IMR-90 (cell line): ENCODE measurements at regions not wholly inside any gene's neighbourhood (a gene's known extent, or its start where the extent isn't known, plus 50 kb on each side); places are given as distances from the start of the nearest gene placed in this dataset.

Source experiments
- ATAC-seq: fragments of 200-7000 bp; cut with Tn5 transposase; 2 replicates; pipeline ENCODE4 v1.9.1; 2020; ENCODE audit warnings: low read depth, mild to moderate bottlenecking, moderate library complexity
- BruUV-seq: library from RNA; stranded (reverse); fragments of 400-500 nt; replicated peaks from 2 replicates; lab custom pipeline; 2021; lab: Mats Ljungman, UMichigan
- CTCF ChIA-PET: fragments of 300-600 bp; formaldehyde crosslinking; extraction: SDS; loops from one replicate; lab custom pipeline; 2021; ENCODE audit warnings: antibody characterized with exemption; lab: Yijun Ruan, JAX
- POLR2A ChIA-PET: fragments of 300-600 bp; sonication (Branson Sonifier 250); formaldehyde crosslinking; loops from one replicate; lab custom pipeline; 2022; ENCODE audit warnings: antibody characterized with exemption; ENCODE audit not compliant: unreplicated experiment; lab: Charles Lee
- DNase-seq: peaks from one replicate; pipeline ENCODE4 v3.0.0; 2013
- H2AFZ ChIP-seq: replicated peaks from 2 replicates; pipeline ENCODE3; 2013; ENCODE audit warnings: low read length, mild to moderate bottlenecking; ENCODE audit not compliant: poor library complexity
- H2AK5ac ChIP-seq: 2 replicates; pipeline ENCODE4 v1.6.1; 2013; ENCODE audit warnings: low read depth, low read length, inconsistent platforms
- H2AK9ac ChIP-seq: replicated peaks from 2 replicates; pipeline ENCODE3; 2013; ENCODE audit warnings: mild to moderate bottlenecking, low read depth, low read length, moderate library complexity; ENCODE audit not compliant: poor library complexity
- H2BK120ac ChIP-seq: 2 replicates; pipeline ENCODE4 v1.6.1; 2013; ENCODE audit warnings: low read depth, low read length, inconsistent platforms
- H2BK15ac ChIP-seq: 3 replicates; pipeline ENCODE4 v1.6.1; 2013; ENCODE audit warnings: low read depth, low read length, inconsistent platforms
- H2BK20ac ChIP-seq: 2 replicates; pipeline ENCODE4 v1.6.1; 2013; ENCODE audit warnings: low read depth, mild to moderate bottlenecking, inconsistent platforms, low read length, moderate library complexity
- H2BK5ac ChIP-seq: 2 replicates; pipeline ENCODE4 v1.6.1; 2013; ENCODE audit warnings: mild to moderate bottlenecking, low read depth, low read length, inconsistent platforms; ENCODE audit not compliant: poor library complexity, severe bottlenecking
- H3K14ac ChIP-seq: replicated peaks from 2 replicates; pipeline ENCODE4 v1.6.1; 2013; ENCODE audit warnings: low read depth, low read length, inconsistent platforms
- H3K18ac ChIP-seq: 2 replicates; pipeline ENCODE4 v1.6.1; 2013; ENCODE audit warnings: low read depth, low read length, control low read depth
- H3K23ac ChIP-seq: 2 replicates; pipeline ENCODE4 v1.6.1; 2013; ENCODE audit warnings: low read depth, low read length, inconsistent platforms
- H3K27ac ChIP-seq: 2 replicates; pipeline ENCODE4 v1.5.1; 2013; ENCODE audit warnings: mild to moderate bottlenecking, control low read depth, low read length; ENCODE audit not compliant: insufficient read depth
- H3K27me3 ChIP-seq: 2 replicates; pipeline ENCODE4 v1.6.1; 2013; ENCODE audit warnings: low read length; ENCODE audit not compliant: control insufficient read depth, insufficient read depth
- H3K36me3 ChIP-seq: 2 replicates; pipeline ENCODE4 v1.6.1; 2013; ENCODE audit warnings: low read length, mixed read lengths; ENCODE audit not compliant: control insufficient read depth, insufficient read depth
- H3K4ac ChIP-seq: 2 replicates; pipeline ENCODE4 v1.6.1; 2013; ENCODE audit warnings: low read depth, low read length, inconsistent platforms
- H3K4me1 ChIP-seq: 2 replicates; pipeline ENCODE4 v1.6.1; 2013; ENCODE audit warnings: low read length, mixed read lengths; ENCODE audit not compliant: control insufficient read depth, insufficient read depth
- H3K4me2 ChIP-seq: 2 replicates; pipeline ENCODE4 v1.6.1; 2013; ENCODE audit warnings: low read depth, mild to moderate bottlenecking, control low read depth, low read length, moderate library complexity
- H3K4me3 ChIP-seq: 2 replicates; pipeline ENCODE4 v1.5.1; 2013; ENCODE audit warnings: low read depth, mild to moderate bottlenecking, control low read depth, low read length, moderate library complexity; ENCODE audit not compliant: insufficient read depth
- H3K56ac ChIP-seq: 2 replicates; pipeline ENCODE4 v1.6.1; 2013; ENCODE audit warnings: low read length, inconsistent platforms; ENCODE audit not compliant: insufficient read depth; ENCODE audit errors: extremely low read depth
- H3K79me1 ChIP-seq, 2 experiments: 2 replicates each; pipeline ENCODE4 v1.6.1; 2013; ENCODE audit warnings: low read length in 2 of 2, inconsistent platforms in 1 of 2, low read depth in 1 of 2
- H3K9ac ChIP-seq: 2 replicates; pipeline ENCODE4 v1.6.1; 2013; ENCODE audit warnings: low read depth, low read length, control low read depth
- H3K9me1 ChIP-seq: 2 replicates; pipeline ENCODE4 v1.6.1; 2013; ENCODE audit warnings: low read length, inconsistent platforms; ENCODE audit not compliant: insufficient read depth
- H3K9me3 ChIP-seq: 2 replicates; pipeline ENCODE4 v1.6.1; 2013; ENCODE audit warnings: low read length; ENCODE audit not compliant: control insufficient read depth, insufficient read depth
- H4K20me1 ChIP-seq: 2 replicates; pipeline ENCODE4 v1.6.1; 2013; ENCODE audit warnings: low read length, inconsistent platforms; ENCODE audit not compliant: insufficient read depth
- H4K5ac ChIP-seq: 2 replicates; pipeline ENCODE4 v1.6.1; 2013; ENCODE audit warnings: mild to moderate bottlenecking, low read depth, low read length, control low read depth
- H4K8ac ChIP-seq, 2 experiments: 2 replicates each; pipeline ENCODE4 v1.6.1; 2013; ENCODE audit warnings: low read depth in 2 of 2, low read length in 2 of 2, control low read depth in 1 of 2, inconsistent platforms in 1 of 2
- H4K91ac ChIP-seq: 2 replicates; pipeline ENCODE4 v1.6.1; 2013; ENCODE audit warnings: low read depth, low read length, inconsistent platforms; ENCODE audit not compliant: insufficient read depth
- BHLHE40 ChIP-seq: fragments of 150-350 bp; IDR thresholded peaks from 2 replicates; pipeline ENCODE4 v1.6.1; 2016; ENCODE audit warnings: mild to moderate bottlenecking, low read depth, low read length
- CEBPB ChIP-seq: IDR thresholded peaks from 2 replicates; pipeline ENCODE4 v1.6.1; 2012; ENCODE audit warnings: low read depth, low read length, improper control_type of control experiment
- CHD1 ChIP-seq: IDR thresholded peaks from 2 replicates; pipeline ENCODE4 v1.6.1; 2012; ENCODE audit warnings: low read depth, low read length, improper control_type of control experiment
- FOS ChIP-seq: fragments of 150-350 bp; IDR thresholded peaks from 2 replicates; pipeline ENCODE4 v1.6.1; 2016; ENCODE audit warnings: low read depth, low read length
- MAFK ChIP-seq: IDR thresholded peaks from 2 replicates; pipeline ENCODE4 v1.6.1; 2012; ENCODE audit warnings: low read depth, low read length, improper control_type of control experiment
- MAZ ChIP-seq: IDR thresholded peaks from 2 replicates; pipeline ENCODE4 v1.6.1; 2012; ENCODE audit warnings: low read depth, mild to moderate bottlenecking, low read length, improper control_type of control experiment, moderate library complexity, borderline replicate concordance
- MXI1 ChIP-seq: IDR thresholded peaks from 2 replicates; pipeline ENCODE4 v1.6.1; 2012; ENCODE audit warnings: low read depth, mild to moderate bottlenecking, low read length, moderate library complexity, borderline replicate concordance
- NFE2L2 ChIP-seq: fragments of 150-350 bp; IDR thresholded peaks from 2 replicates; pipeline ENCODE4 v1.6.1; 2016; ENCODE audit warnings: low read depth, mild to moderate bottlenecking, low read length
- POLR2A ChIP-seq: IDR thresholded peaks from 2 replicates; pipeline ENCODE4 v1.6.1; 2012; ENCODE audit warnings: mild to moderate bottlenecking, low read depth, low read length
- RAD21 ChIP-seq: IDR thresholded peaks from 2 replicates; pipeline ENCODE4 v1.6.1; 2012; ENCODE audit warnings: low read length, improper control_type of control experiment
- RCOR1 ChIP-seq: IDR thresholded peaks from 2 replicates; pipeline ENCODE4 v1.6.1; 2012; ENCODE audit warnings: mild to moderate bottlenecking, low read length, improper control_type of control experiment; ENCODE audit not compliant: insufficient replicate concordance
- RFX5 ChIP-seq: IDR thresholded peaks from 2 replicates; pipeline ENCODE4 v1.8.0; 2012; ENCODE audit warnings: low read depth, mild to moderate bottlenecking, low read length, moderate library complexity
- SMC3 ChIP-seq: fragments of 150-350 bp; IDR thresholded peaks from 2 replicates; pipeline ENCODE4 v1.6.1; 2016; ENCODE audit warnings: low read depth, mild to moderate bottlenecking, antibody characterized with exemption, low read length, moderate library complexity
- WGBS, 2 experiments: methylation state at CpG; one replicate each; pipeline versions ENCODE4 v1.1.5 to v1.1.7; 2013; ENCODE audit warnings: missing lambda C conversion rate in 2 of 2; ENCODE audit not compliant: insufficient read length in 1 of 2; ENCODE audit errors: extremely low coverage in 2 of 2; 5-methylcytosine and 5-hydroxymethylcytosine counted together
- dilution Hi-C: fragments of 300-500 bp; cut with HindIII; formaldehyde crosslinking; loops from one replicate; pipeline ENCODE4 v1.14.3; 2018; ENCODE audit warnings: low sequenced_read_pairs; ENCODE audit not compliant: unreplicated experiment
- in situ Hi-C: fragments of 300-500 bp; cut with MboI; formaldehyde crosslinking; loops from 3 replicates; pipeline ENCODE4 v1.14.3; 2019; ENCODE audit warnings: low sequenced_read_pairs, inconsistent platforms, mixed read lengths
- intact Hi-C: fragments of 100-400 bp; cut with micrococcal nuclease; formaldehyde crosslinking; loops from 2 replicates; pipeline ENCODE4 v1.10.0; 2022
- TF ChIP-seq, protein P1 (sequence below): conservative IDR thresholded peaks from 2 replicates; pipeline ENCODE4 v1.5.1; 2012; ENCODE audit warnings: mild to moderate bottlenecking, low read depth, low read length, improper control_type of control experiment
- TF ChIP-seq, protein P2 (sequence below): fragments of 150-350 bp; IDR thresholded peaks from 2 replicates; pipeline ENCODE4 v1.6.1; 2017; ENCODE audit warnings: mild to moderate bottlenecking, antibody characterized with exemption, low read length, low read depth
- TF ChIP-seq, protein P3 (sequence below): fragments of 150-350 bp; IDR thresholded peaks from 2 replicates; pipeline ENCODE4 v1.6.1; 2016; ENCODE audit warnings: low read depth, mild to moderate bottlenecking, low read length, moderate library complexity, borderline replicate concordance

DNA sequence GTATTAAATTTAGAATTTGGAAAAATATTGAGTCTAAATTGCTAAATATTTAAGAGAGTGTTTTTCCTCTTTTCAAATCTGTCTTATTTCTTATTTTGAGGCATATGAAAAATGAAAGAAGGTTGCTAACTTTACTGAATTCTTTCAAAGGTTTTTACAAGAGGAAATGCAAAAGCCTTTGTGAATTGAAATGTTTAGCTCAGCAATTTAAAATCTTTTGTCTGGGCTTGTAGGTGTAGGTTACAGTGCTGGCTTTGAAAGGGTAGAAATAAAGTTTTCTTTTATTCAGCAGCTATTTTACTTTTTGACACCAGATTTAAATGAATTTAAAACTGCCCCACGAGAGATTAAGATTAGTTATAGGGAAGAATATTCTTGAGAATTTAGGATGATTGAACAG, 192.0 kb downstream of the CDH7 start:
- H4K5ac ChIP-seq: no peak overlapping the region
- H3K4ac ChIP-seq: no peak overlapping the region
- TF ChIP-seq MAZ: no peak
- TF ChIP-seq POLR2A: no peak
- TF ChIP-seq RFX5: no peak
- no peak for TF ChIP-seq SMC3
- TF ChIP-seq, protein P1, sequence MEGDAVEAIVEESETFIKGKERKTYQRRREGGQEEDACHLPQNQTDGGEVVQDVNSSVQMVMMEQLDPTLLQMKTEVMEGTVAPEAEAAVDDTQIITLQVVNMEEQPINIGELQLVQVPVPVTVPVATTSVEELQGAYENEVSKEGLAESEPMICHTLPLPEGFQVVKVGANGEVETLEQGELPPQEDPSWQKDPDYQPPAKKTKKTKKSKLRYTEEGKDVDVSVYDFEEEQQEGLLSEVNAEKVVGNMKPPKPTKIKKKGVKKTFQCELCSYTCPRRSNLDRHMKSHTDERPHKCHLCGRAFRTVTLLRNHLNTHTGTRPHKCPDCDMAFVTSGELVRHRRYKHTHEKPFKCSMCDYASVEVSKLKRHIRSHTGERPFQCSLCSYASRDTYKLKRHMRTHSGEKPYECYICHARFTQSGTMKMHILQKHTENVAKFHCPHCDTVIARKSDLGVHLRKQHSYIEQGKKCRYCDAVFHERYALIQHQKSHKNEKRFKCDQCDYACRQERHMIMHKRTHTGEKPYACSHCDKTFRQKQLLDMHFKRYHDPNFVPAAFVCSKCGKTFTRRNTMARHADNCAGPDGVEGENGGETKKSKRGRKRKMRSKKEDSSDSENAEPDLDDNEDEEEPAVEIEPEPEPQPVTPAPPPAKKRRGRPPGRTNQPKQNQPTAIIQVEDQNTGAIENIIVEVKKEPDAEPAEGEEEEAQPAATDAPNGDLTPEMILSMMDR: no peak
- no peak for TF ChIP-seq CEBPB
- TF ChIP-seq RCOR1: no peak
- no peak for TF ChIP-seq CHD1
- TF ChIP-seq BHLHE40: no peak
- no peak for TF ChIP-seq MAFK
- TF ChIP-seq RAD21: no peak
- TF ChIP-seq FOS: no peak
- TF ChIP-seq, protein P2, sequence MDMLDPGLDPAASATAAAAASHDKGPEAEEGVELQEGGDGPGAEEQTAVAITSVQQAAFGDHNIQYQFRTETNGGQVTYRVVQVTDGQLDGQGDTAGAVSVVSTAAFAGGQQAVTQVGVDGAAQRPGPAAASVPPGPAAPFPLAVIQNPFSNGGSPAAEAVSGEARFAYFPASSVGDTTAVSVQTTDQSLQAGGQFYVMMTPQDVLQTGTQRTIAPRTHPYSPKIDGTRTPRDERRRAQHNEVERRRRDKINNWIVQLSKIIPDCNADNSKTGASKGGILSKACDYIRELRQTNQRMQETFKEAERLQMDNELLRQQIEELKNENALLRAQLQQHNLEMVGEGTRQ: no peak
- no peak for TF ChIP-seq NFE2L2
- TF ChIP-seq, protein P3, sequence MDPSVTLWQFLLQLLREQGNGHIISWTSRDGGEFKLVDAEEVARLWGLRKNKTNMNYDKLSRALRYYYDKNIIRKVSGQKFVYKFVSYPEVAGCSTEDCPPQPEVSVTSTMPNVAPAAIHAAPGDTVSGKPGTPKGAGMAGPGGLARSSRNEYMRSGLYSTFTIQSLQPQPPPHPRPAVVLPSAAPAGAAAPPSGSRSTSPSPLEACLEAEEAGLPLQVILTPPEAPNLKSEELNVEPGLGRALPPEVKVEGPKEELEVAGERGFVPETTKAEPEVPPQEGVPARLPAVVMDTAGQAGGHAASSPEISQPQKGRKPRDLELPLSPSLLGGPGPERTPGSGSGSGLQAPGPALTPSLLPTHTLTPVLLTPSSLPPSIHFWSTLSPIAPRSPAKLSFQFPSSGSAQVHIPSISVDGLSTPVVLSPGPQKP: no peak
- no peak for TF ChIP-seq MXI1
- no peak overlapping the region for H3K27ac ChIP-seq
- H2AK9ac ChIP-seq: no peak overlapping the region
- in situ Hi-C loops (no loop called here), dilution Hi-C loops (no loop called here), intact Hi-C loops (no loop called here)
- no peaks in the 10 kb centered on the region for H3K4me1 ChIP-seq
- WGBS, 2 experiments: no CpG with 5 or more reads among the region's 1 CpG
- ATAC-seq (no peak), DNase-seq (no peak)
- peaks cover 6% of the 10 kb centered on the region for H3K9me3 ChIP-seq
- no peak overlapping the region for H4K8ac ChIP-seq
- H3K18ac ChIP-seq: no peak overlapping the region
- no peaks in the 10 kb centered on the region for H3K36me3 ChIP-seq
- no peaks in the 10 kb centered on the region for H3K9me1 ChIP-seq
- H3K4me2 ChIP-seq: no peak overlapping the region
- H2BK15ac ChIP-seq: no peak overlapping the region
- H2AK5ac ChIP-seq: no peak overlapping the region
- no peak overlapping the region for H3K9ac ChIP-seq
- BruUV-seq: no TSS peak
- POLR2A ChIA-PET: interaction anchor here (0.6 kb wide), 1 partner anchor 500 kb away, joined by 5 read pairs; no protein-coding TSS in a partner anchor
- H2BK20ac ChIP-seq: no peak overlapping the region
- no peaks in the 10 kb centered on the region for H4K20me1 ChIP-seq
- no peak overlapping the region for H2BK5ac ChIP-seq
- H3K79me1 ChIP-seq: no peaks in the 10 kb centered on the region
- no peak overlapping the region for H3K4me3 ChIP-seq
- no peak overlapping the region for H4K91ac ChIP-seq
- no peak overlapping the region for H3K23ac ChIP-seq
- H3K27me3 ChIP-seq: no peaks in the 10 kb centered on the region
- CTCF ChIA-PET: interaction anchor here (1.0 kb wide), 1 partner anchor 10 kb away, joined by 4 read pairs; no protein-coding TSS in a partner anchor
- no peak overlapping the region for H3K14ac ChIP-seq
- H2BK120ac ChIP-seq: no peak overlapping the region
- H2AFZ ChIP-seq: no peak overlapping the region
- no peak overlapping the region for H3K56ac ChIP-seq
